ENCODE measurements at regions not wholly inside any gene's neighbourhood (a gene's known extent, or its start where the extent isn't known, plus 50 kb on each side); places are given as distances from the start of the nearest gene placed in this dataset.
"Not testable (repeated sequence)": the region's sequence is repeated elsewhere in the genome, so short reads cannot be mapped to it uniquely, and the experiment has no call there.

DNA sequence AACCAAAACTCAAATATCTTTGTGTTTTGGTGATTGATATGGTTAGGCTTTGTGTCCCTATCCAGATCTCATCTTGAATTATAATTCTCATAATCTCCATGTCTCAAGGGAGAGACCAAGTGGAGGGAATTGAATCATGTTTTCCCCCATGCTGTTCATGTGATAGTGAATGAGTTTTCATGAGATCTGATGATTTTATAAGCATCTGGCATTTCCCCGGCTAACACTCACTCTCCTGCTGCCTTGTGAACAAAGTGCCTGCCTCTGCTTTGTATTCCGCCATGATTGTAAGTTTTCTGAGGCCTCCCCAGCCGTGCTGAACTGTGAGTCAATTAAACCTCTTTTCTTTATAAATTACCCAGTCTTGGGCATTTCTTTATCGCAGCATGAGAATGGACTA, 419.5 kb downstream of the SH2D4B start:
- intact Hi-C loops (cut with DNase I): no loop called here
- Histone ChIP-seq H3K4me1 (ENCODE audit: insufficient read depth) (no peaks in the 10 kb centered on the region), H3K27me3 (no peaks in the 10 kb centered on the region), H3K27ac (no peak overlapping the region), H3K9me3 (no peaks in the 10 kb centered on the region), H3K4me3 (no peak overlapping the region), H3K36me3 (no peaks in the 10 kb centered on the region)
- no peak for TF ChIP-seq EP300 (IDR thresholded peaks at IDR 0.05)
- no peak for TF ChIP-seq POLR2A (IDR thresholded peaks at IDR 0.05)
- TF ChIP-seq, protein P1, sequence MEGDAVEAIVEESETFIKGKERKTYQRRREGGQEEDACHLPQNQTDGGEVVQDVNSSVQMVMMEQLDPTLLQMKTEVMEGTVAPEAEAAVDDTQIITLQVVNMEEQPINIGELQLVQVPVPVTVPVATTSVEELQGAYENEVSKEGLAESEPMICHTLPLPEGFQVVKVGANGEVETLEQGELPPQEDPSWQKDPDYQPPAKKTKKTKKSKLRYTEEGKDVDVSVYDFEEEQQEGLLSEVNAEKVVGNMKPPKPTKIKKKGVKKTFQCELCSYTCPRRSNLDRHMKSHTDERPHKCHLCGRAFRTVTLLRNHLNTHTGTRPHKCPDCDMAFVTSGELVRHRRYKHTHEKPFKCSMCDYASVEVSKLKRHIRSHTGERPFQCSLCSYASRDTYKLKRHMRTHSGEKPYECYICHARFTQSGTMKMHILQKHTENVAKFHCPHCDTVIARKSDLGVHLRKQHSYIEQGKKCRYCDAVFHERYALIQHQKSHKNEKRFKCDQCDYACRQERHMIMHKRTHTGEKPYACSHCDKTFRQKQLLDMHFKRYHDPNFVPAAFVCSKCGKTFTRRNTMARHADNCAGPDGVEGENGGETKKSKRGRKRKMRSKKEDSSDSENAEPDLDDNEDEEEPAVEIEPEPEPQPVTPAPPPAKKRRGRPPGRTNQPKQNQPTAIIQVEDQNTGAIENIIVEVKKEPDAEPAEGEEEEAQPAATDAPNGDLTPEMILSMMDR (IDR thresholded peaks at IDR 0.05): no peak
- 78 to 84% (median 83%) methylated on average over 4 of the region's 4 CpGs for WGBS, 3 donors
- no peak for DNase-seq

DNA sequence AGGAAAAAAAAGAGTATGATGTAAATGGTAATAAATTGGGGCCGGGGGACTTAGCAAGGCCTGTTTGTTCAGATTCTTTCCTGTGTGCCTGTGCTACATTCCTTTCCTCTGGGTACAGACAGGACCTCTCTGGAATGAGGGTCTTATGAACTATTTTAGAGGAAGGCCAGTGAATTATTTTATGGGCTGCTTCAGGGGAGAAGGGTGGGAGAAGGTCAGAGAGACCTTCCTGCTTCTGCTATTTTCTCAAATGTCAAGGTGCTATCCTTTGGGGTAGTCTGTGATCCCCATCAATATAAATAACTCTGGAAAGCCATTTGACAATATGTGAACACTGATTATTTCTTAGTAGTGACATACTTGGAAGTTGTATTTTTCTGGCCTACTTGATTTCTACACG, 426.5 kb downstream of the SH2D4B start:
- H3K9me3 ChIP-seq: no peaks in the 10 kb centered on the region
- TF ChIP-seq POLR2A (IDR thresholded peaks at IDR 0.05) (no peak), EP300 (IDR thresholded peaks at IDR 0.05) (no peak)
- TF ChIP-seq, protein P1 (IDR thresholded peaks at IDR 0.05): no peak

DNA sequence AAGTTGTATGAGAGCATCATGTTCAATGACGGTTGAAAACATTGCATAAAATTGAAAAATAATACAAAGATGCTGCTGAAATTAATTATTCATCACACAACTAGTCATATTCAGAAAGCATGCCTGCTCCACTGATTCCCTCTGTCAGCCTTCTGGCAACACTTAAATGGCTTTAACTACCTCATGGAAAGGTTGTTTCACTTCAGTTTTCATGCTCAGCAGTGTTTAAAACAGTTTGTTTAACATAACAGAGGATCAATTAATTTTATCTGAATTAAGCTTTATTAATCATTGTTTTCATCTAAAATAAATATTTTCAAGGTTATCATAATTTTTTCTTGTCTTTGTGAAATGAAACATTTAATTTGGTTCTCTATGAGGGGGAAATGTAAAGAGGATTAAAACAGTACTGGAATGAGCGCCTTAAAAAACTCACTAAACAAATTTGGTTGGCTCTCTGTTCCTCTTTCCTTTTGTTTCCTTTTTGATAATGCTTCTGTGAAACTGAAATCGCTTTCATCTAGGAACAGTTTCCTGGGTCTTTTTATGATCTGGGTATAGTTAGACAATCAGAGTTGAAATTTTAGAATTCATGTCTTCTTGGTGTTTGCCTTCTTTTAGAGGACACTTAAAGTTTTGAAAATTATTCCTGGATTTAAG, 427.4 kb downstream of the SH2D4B start:
- WGBS, 3 donors: 69 to 70% (median 69%) methylated on average over 3 of the region's 3 CpGs
- H3K27me3 ChIP-seq: no peaks in the 10 kb centered on the region
- TF ChIP-seq, protein P1 (IDR thresholded peaks at IDR 0.05): no peak
- no peak for TF ChIP-seq POLR2A (IDR thresholded peaks at IDR 0.05)
- TF ChIP-seq EP300 (IDR thresholded peaks at IDR 0.05): no peak

More for the DNA sequence above, 426.5 kb downstream of the SH2D4B start:
- no peaks in the 10 kb centered on the region for H3K27me3 ChIP-seq
- 62 to 71% (median 68%) methylated on average over 2 of the region's 2 CpGs for WGBS, 3 donors
- H3K4me3 ChIP-seq: no peak overlapping the region
- H3K36me3 ChIP-seq: no peaks in the 10 kb centered on the region
- no peak for DNase-seq
- intact Hi-C loops (cut with DNase I): no loop called here
- no peak overlapping the region for H3K27ac ChIP-seq
- no peaks in the 10 kb centered on the region for H3K4me1 ChIP-seq (ENCODE audit: insufficient read depth)

DNA sequence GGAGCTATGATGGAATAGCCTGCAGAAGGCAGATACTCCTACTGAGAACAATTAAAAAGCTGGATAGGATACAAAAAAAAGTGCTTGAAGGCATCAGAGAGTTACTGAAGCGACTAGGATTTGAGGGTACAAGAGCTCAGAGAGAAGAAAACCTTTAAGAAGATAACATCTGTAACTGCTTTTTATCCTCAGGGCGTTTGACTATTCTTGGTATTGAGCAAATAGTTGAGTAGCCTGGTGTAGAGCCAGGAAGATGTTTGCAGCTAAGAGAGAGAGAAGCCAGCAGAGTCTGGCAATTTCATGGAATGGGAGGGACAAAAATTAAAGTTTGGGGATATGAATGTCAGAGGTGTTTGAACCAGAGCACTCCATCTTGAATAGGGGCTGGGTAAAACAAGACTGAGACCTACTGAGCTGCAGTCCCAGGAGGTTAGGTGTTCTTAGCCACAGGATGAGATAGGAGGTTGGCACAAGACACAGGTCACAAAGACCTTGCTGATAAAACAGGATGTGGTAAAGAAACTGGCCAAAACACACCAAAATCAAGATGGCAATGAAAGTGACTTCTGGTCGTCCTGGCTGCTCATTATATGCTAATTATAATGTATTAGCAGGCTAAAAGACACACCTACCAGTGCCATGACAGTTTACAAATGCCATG, 428.8 kb downstream of the SH2D4B start:
- no peak overlapping the region for H3K27ac ChIP-seq
- 40 to 44% (median 41%) methylated on average over 3 of the region's 3 CpGs for WGBS, 3 donors
- intact Hi-C loops (cut with DNase I): no loop called here

More for the DNA sequence above, 427.4 kb downstream of the SH2D4B start:
- intact Hi-C loops (cut with DNase I): no loop called here
- Histone ChIP-seq H3K4me1 (ENCODE audit: insufficient read depth) (no peaks in the 10 kb centered on the region), H3K4me3 (no peak overlapping the region), H3K36me3 (no peaks in the 10 kb centered on the region), H3K9me3 (no peaks in the 10 kb centered on the region), H3K27ac (no peak overlapping the region)
- no peak for DNase-seq

DNA sequence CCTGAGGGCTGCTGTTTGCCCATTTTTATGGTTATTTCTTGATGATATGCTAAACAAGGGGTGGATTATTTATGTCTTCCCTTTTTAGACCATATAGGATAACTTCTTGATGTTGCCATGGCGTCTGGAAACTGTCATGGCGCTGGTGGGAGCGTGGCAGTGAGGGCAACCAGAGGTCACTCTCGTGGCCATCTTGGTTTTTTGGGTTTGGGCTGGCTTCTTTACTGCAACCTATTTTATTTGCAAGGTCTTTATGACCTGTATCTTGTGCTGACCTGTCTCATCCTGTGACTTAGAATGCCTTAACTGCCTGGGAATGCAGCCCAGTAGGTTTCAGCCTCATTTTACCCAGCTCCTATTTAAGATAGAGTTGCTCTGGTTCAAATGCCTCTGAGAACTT, 429.7 kb downstream of the SH2D4B start:
- 89 to 90% (median 90%) methylated on average over 4 of the region's 4 CpGs for WGBS, 3 donors
- H3K27me3 ChIP-seq; DNase-seq; H3K4me1 ChIP-seq (ENCODE audit: insufficient read depth); H3K9me3 ChIP-seq; H3K4me3 ChIP-seq; H3K36me3 ChIP-seq; intact Hi-C loops (cut with DNase I); H3K27ac ChIP-seq: not testable (repeated sequence)

More for the DNA sequence above, 428.8 kb downstream of the SH2D4B start:
- Histone ChIP-seq H3K36me3 (no peaks in the 10 kb centered on the region), H3K9me3 (no peaks in the 10 kb centered on the region), H3K4me3 (no peak overlapping the region), H3K27me3 (no peaks in the 10 kb centered on the region), H3K4me1 (ENCODE audit: insufficient read depth) (no peaks in the 10 kb centered on the region)
- TF ChIP-seq EP300 (IDR thresholded peaks at IDR 0.05) (no peak), POLR2A (IDR thresholded peaks at IDR 0.05) (no peak)
- TF ChIP-seq, protein P1 (IDR thresholded peaks at IDR 0.05): no peak
- DNase-seq: no peak
